Fibroblast of peridontal ligament (primary cell): ENCODE measurements at regions not wholly inside any gene's neighbourhood (a gene's known extent, or its start where the extent isn't known, plus 50 kb on each side); places are given as distances from the start of the nearest gene placed in this dataset.
"Not testable (repeated sequence)": the region's sequence is repeated elsewhere in the genome, so short reads cannot be mapped to it uniquely, and the experiment has no call there.

ENCODE experiments used
- DNase-seq: peaks from one replicate; pipeline ENCODE4 v3.0.0-alpha.2; 2010; ENCODE audit errors: extremely low read depth

- DNase-seq, result no peak
Measured at GRCh38 chr7:94109556-94109955, 105.4 kb upstream of the BET1 start.

GRCh38 chr7:94111009-94111408 lies 106.9 kb upstream of the BET1 start:
- DNase-seq, result no peak

GRCh38 chr7:94115316-94115715 lies 111.2 kb upstream of the BET1 start:
- DNase-seq, result no peak

GRCh38 chr7:94123136-94123535 lies 119.0 kb upstream of the BET1 start:
- peak; percentile 53 for DNase-seq

- peak; percentile 87 for DNase-seq
Measured at GRCh38 chr7:94127026-94127425, 122.9 kb upstream of the BET1 start.

- DNase-seq, result no peak
Measured at GRCh38 chr7:94128072-94128471, 123.9 kb upstream of the BET1 start.

GRCh38 chr7:94129443-94130140 lies 125.4 kb upstream of the BET1 start:
- DNase-seq, result peak; percentile 97

- no peak for DNase-seq
Measured at GRCh38 chr7:94130716-94131115, 126.6 kb upstream of the BET1 start.

- peak; percentile 54 for DNase-seq
Measured at GRCh38 chr7:94133460-94133859, 129.3 kb upstream of the BET1 start.

GRCh38 chr7:94135180-94135579 lies 131.0 kb upstream of the BET1 start:
- no peak for DNase-seq

GRCh38 chr7:94142281-94142680 lies 138.1 kb upstream of the BET1 start:
- DNase-seq, result no peak

- DNase-seq, result peak; percentile 72
Measured at GRCh38 chr7:94145602-94146001, 141.4 kb upstream of the BET1 start.

GRCh38 chr7:94146408-94146807 lies 142.3 kb upstream of the BET1 start:
- no peak for DNase-seq

- no peak for DNase-seq
Measured at GRCh38 chr7:94149789-94150545, 145.8 kb upstream of the BET1 start.

GRCh38 chr7:94154182-94154581 lies 150.0 kb upstream of the BET1 start:
- no peak for DNase-seq

GRCh38 chr7:94154858-94155257 lies 150.7 kb upstream of the BET1 start:
- no peak for DNase-seq

GRCh38 chr7:94157659-94158306 lies 153.6 kb upstream of the BET1 start:
- DNase-seq, result not testable (repeated sequence)

GRCh38 chr7:94160719-94161435 lies 156.7 kb upstream of the BET1 start:
- DNase-seq, result no peak

- DNase-seq, result no peak
Measured at GRCh38 chr7:94161476-94161875, 157.3 kb upstream of the BET1 start.

- DNase-seq, result no peak
Measured at GRCh38 chr7:94169682-94170081, 165.5 kb upstream of the BET1 start.

GRCh38 chr7:94170836-94171235 lies 166.7 kb upstream of the BET1 start:
- DNase-seq, result no peak

GRCh38 chr7:94173436-94173835 lies 169.3 kb upstream of the BET1 start:
- DNase-seq, result no peak
